ENCODE measurements at regions not wholly inside any gene's neighbourhood (a gene's known extent, or its start where the extent isn't known, plus 50 kb on each side); places are given as distances from the start of the nearest gene placed in this dataset.
"Not testable (repeated sequence)": the region's sequence is repeated elsewhere in the genome, so short reads cannot be mapped to it uniquely, and the experiment has no call there.

DNA sequence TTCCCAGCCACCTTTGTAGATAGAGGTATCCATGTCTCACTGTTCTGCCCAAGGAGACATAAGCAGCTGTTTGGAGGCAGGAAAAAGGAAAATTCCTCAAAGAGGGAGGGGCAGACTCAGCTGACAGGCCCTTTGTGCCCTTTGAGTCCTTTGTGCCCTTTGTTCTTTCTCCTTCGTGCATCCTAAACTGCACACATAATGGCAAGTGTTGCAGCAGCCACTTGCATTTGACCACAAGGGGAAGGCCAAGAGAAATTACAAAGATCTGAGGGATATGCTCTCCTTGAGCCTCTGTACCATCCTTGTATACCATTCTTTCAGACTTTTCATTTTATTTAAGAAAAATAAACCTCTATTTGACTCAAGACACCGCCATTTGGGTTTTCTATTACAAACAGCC, 71.8 kb upstream of the PKN2 start:
- H3K9me3 Mint-ChIP-seq = peaks cover 2% of the 10 kb centered on the region
- DNase-seq = no peak
- no peaks in the 10 kb centered on the region for H3K4me1 Mint-ChIP-seq (ENCODE audit: low read depth)
- ChIA-PET POLR2A (no interaction called here), CTCF (no interaction called here)
- H3K27ac Mint-ChIP-seq = no peak overlapping the region
- Histone ChIP-seq H3K27me3 (ENCODE audit: control insufficient read depth in 1 of 2, insufficient read depth in 2 of 2, low read length in 2 of 2) (no peaks in the 10 kb centered on the region), H3K36me3 (ENCODE audit: insufficient read depth, low read length) (no peaks in the 10 kb centered on the region), H3K27ac (ENCODE audit: low read depth in 1 of 2, low read length in 2 of 2) (no peak overlapping the region), H3K9me3 (ENCODE audit: control insufficient read depth in 1 of 2, insufficient read depth in 1 of 2, low read length in 2 of 2) (no peaks in the 10 kb centered on the region), H3K4me1 (ENCODE audit: insufficient read depth, low read length) (no peaks in the 10 kb centered on the region), H3K4me3 (ENCODE audit: low read length) (no peak overlapping the region)
- peaks cover 19% of the 10 kb centered on the region for H3K27me3 Mint-ChIP-seq
- intact Hi-C loops (cut with DNase I, micrococcal nuclease) = no loop called here
- no peak overlapping the region for H3K4me3 Mint-ChIP-seq
- no peaks in the 10 kb centered on the region for H3K36me3 Mint-ChIP-seq (ENCODE audit: low read depth)
- no peak for ATAC-seq (ENCODE audit: poor library complexity)
- TF ChIP-seq, protein P1, sequence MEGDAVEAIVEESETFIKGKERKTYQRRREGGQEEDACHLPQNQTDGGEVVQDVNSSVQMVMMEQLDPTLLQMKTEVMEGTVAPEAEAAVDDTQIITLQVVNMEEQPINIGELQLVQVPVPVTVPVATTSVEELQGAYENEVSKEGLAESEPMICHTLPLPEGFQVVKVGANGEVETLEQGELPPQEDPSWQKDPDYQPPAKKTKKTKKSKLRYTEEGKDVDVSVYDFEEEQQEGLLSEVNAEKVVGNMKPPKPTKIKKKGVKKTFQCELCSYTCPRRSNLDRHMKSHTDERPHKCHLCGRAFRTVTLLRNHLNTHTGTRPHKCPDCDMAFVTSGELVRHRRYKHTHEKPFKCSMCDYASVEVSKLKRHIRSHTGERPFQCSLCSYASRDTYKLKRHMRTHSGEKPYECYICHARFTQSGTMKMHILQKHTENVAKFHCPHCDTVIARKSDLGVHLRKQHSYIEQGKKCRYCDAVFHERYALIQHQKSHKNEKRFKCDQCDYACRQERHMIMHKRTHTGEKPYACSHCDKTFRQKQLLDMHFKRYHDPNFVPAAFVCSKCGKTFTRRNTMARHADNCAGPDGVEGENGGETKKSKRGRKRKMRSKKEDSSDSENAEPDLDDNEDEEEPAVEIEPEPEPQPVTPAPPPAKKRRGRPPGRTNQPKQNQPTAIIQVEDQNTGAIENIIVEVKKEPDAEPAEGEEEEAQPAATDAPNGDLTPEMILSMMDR (IDR thresholded peaks at IDR 0.05) = no peak

DNA sequence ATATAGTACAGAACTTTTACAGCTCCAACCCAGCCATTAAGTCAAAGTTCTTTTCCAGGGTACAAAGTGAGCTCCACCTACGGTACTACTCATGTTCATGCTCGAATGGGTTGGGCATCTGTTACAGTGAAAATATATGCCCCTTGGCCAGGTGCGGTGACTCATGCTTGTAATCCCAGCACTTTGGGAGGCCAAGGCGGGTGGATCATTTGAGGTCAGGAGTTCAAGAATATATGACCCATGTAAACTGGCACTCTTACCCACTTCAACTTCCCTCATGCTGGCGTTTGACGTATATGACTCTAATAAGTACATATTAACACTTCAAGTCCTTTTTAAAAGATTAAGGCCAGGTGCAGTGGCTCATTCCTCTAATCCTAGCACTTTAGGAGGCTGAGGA, 71.3 kb upstream of the PKN2 start:
- ATAC-seq (ENCODE audit: poor library complexity) = no peak
- TF ChIP-seq, protein P1 (IDR thresholded peaks at IDR 0.05) = no peak
- ChIA-PET POLR2A (no interaction called here), CTCF (no interaction called here)
- no peak overlapping the region for H3K27ac Mint-ChIP-seq
- peaks cover 2% of the 10 kb centered on the region for H3K36me3 Mint-ChIP-seq (ENCODE audit: low read depth)
- Histone ChIP-seq H3K4me3 (ENCODE audit: low read length) (no peak overlapping the region), H3K9me3 (ENCODE audit: control insufficient read depth in 1 of 2, insufficient read depth in 1 of 2, low read length in 2 of 2) (peaks cover 0 to 1% of the 10 kb centered on the region in 2 experiments), H3K4me1 (ENCODE audit: insufficient read depth, low read length) (no peaks in the 10 kb centered on the region), H3K27me3 (ENCODE audit: control insufficient read depth in 1 of 2, insufficient read depth in 2 of 2, low read length in 2 of 2) (no peaks in the 10 kb centered on the region), H3K27ac (ENCODE audit: low read depth in 1 of 2, low read length in 2 of 2) (no peak overlapping the region), H3K36me3 (ENCODE audit: insufficient read depth, low read length) (no peaks in the 10 kb centered on the region)
- no peak overlapping the region for H3K4me3 Mint-ChIP-seq
- H3K4me1 Mint-ChIP-seq (ENCODE audit: low read depth) = no peaks in the 10 kb centered on the region
- peaks cover 19% of the 10 kb centered on the region for H3K27me3 Mint-ChIP-seq
- intact Hi-C loops (cut with DNase I, micrococcal nuclease) = no loop called here
- DNase-seq = no peak
- H3K9me3 Mint-ChIP-seq = peaks cover 4% of the 10 kb centered on the region

DNA sequence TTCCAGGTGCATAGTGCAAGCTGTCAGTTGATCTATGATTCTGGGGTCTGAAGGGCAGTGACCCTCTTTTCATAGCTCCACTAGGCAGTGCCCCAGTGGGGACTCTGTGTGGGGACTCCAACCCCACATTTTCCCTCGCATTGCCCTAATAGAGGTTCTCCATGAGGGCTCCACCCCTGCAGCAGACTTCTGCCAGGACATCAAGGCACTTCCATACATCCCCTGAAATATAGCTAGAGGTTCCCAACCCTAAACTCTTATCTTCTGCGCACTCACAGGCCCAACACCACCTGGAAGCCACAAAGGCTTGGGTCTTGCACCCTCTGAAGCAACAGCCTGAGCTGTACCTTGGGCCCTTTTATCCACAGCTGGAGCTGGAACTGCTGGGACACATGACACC, 65.7 kb upstream of the PKN2 start:
- H3K27me3 Mint-ChIP-seq = peaks cover 15% of the 10 kb centered on the region
- DNase-seq (no peak), ATAC-seq (ENCODE audit: poor library complexity) (no peak)
- no peaks in the 10 kb centered on the region for H3K4me1 ChIP-seq (ENCODE audit: insufficient read depth, low read length)
- peaks cover 16% of the 10 kb centered on the region for H3K9me3 Mint-ChIP-seq
- H3K4me1 Mint-ChIP-seq (ENCODE audit: low read depth) = no peaks in the 10 kb centered on the region
- TF ChIP-seq, protein P1 (IDR thresholded peaks at IDR 0.05) = no peak
- intact Hi-C loops (cut with DNase I, micrococcal nuclease) = no loop called here
- H3K36me3 Mint-ChIP-seq (ENCODE audit: low read depth) = peaks cover 5% of the 10 kb centered on the region
- H3K4me3 ChIP-seq (ENCODE audit: low read length) = no peak overlapping the region
- no peak overlapping the region for H3K27ac Mint-ChIP-seq
- peaks cover 8 to 15% of the 10 kb centered on the region in 2 experiments for H3K9me3 ChIP-seq (ENCODE audit: control insufficient read depth in 1 of 2, insufficient read depth in 1 of 2, low read length in 2 of 2)
- H3K36me3 ChIP-seq (ENCODE audit: insufficient read depth, low read length) = no peaks in the 10 kb centered on the region
- ChIA-PET POLR2A (no interaction called here), CTCF (no interaction called here)
- H3K4me3 Mint-ChIP-seq = no peak overlapping the region
- H3K27me3 ChIP-seq (ENCODE audit: control insufficient read depth in 1 of 2, insufficient read depth in 2 of 2, low read length in 2 of 2) = peaks cover 0 to 3% of the 10 kb centered on the region in 2 experiments
- no peak overlapping the region for H3K27ac ChIP-seq (ENCODE audit: low read depth in 1 of 2, low read length in 2 of 2)

DNA sequence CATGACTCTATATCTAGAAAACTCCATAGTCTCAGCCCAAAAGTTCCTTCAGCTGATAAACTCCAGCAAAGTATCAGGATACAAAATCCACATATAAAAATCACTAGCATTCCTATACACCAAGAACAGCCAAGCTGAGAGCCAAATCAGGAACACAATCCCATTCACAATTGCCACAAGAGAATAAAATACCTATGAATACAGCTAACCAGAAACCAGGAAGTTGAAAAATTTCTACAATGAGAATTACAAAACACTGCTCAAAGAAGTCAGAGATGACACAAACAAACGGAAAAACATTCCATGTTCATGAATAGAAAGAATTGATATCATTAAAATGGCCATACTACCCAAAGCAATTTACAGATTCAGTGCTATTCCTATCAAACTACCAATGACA, 61.0 kb upstream of the PKN2 start:
- H3K36me3 Mint-ChIP-seq (ENCODE audit: low read depth); H3K4me3 Mint-ChIP-seq; DNase-seq; H3K36me3 ChIP-seq (ENCODE audit: insufficient read depth, low read length); POLR2A ChIA-PET; H3K4me1 ChIP-seq (ENCODE audit: insufficient read depth, low read length); H3K4me1 Mint-ChIP-seq (ENCODE audit: low read depth); CTCF ChIA-PET; H3K27ac ChIP-seq (ENCODE audit: low read depth in 1 of 2, low read length in 2 of 2); H3K27me3 Mint-ChIP-seq; H3K9me3 Mint-ChIP-seq; intact Hi-C loops (cut with DNase I, micrococcal nuclease); H3K27me3 ChIP-seq (ENCODE audit: control insufficient read depth in 1 of 2, insufficient read depth in 2 of 2, low read length in 2 of 2); ATAC-seq (ENCODE audit: poor library complexity); H3K27ac Mint-ChIP-seq; H3K4me3 ChIP-seq (ENCODE audit: low read length): not testable (repeated sequence)
- H3K9me3 ChIP-seq (ENCODE audit: control insufficient read depth in 1 of 2, insufficient read depth in 1 of 2, low read length in 2 of 2) = peaks cover 5 to 10% of the 10 kb centered on the region in 2 experiments

Data from CD4-positive, alpha-beta T cell (primary cell).